IMR-90 (cell line): ENCODE measurements at regions not wholly inside any gene's neighbourhood (a gene's known extent, or its start where the extent isn't known, plus 50 kb on each side); places are given as distances from the start of the nearest gene placed in this dataset.

ENCODE experiments used
- ATAC-seq: fragments of 200-7000 bp; cut with Tn5 transposase; 2 replicates; pipeline ENCODE4 v1.9.1; 2020; ENCODE audit warnings: low read depth, mild to moderate bottlenecking, moderate library complexity
- BruUV-seq: library from RNA; stranded (reverse); fragments of 400-500 nt; replicated peaks from 2 replicates; lab custom pipeline; 2021; lab: Mats Ljungman, UMichigan
- CTCF ChIA-PET: fragments of 300-600 bp; formaldehyde crosslinking; extraction: SDS; loops from one replicate; lab custom pipeline; 2021; ENCODE audit warnings: antibody characterized with exemption; lab: Yijun Ruan, JAX
- POLR2A ChIA-PET: fragments of 300-600 bp; sonication (Branson Sonifier 250); formaldehyde crosslinking; loops from one replicate; lab custom pipeline; 2022; ENCODE audit warnings: antibody characterized with exemption; ENCODE audit not compliant: unreplicated experiment; lab: Charles Lee
- DNase-seq: peaks from one replicate; pipeline ENCODE4 v3.0.0; 2013
- H2AFZ ChIP-seq: replicated peaks from 2 replicates; pipeline ENCODE3; 2013; ENCODE audit warnings: low read length, mild to moderate bottlenecking; ENCODE audit not compliant: poor library complexity
- H2AK5ac ChIP-seq: 2 replicates; pipeline ENCODE4 v1.6.1; 2013; ENCODE audit warnings: low read depth, low read length, inconsistent platforms
- H2AK9ac ChIP-seq: replicated peaks from 2 replicates; pipeline ENCODE3; 2013; ENCODE audit warnings: mild to moderate bottlenecking, low read depth, low read length, moderate library complexity; ENCODE audit not compliant: poor library complexity
- H2BK120ac ChIP-seq: 2 replicates; pipeline ENCODE4 v1.6.1; 2013; ENCODE audit warnings: low read depth, low read length, inconsistent platforms
- H2BK15ac ChIP-seq: 3 replicates; pipeline ENCODE4 v1.6.1; 2013; ENCODE audit warnings: low read depth, low read length, inconsistent platforms
- H2BK20ac ChIP-seq: 2 replicates; pipeline ENCODE4 v1.6.1; 2013; ENCODE audit warnings: low read depth, mild to moderate bottlenecking, inconsistent platforms, low read length, moderate library complexity
- H2BK5ac ChIP-seq: 2 replicates; pipeline ENCODE4 v1.6.1; 2013; ENCODE audit warnings: mild to moderate bottlenecking, low read depth, low read length, inconsistent platforms; ENCODE audit not compliant: poor library complexity, severe bottlenecking
- H3K14ac ChIP-seq: replicated peaks from 2 replicates; pipeline ENCODE4 v1.6.1; 2013; ENCODE audit warnings: low read depth, low read length, inconsistent platforms
- H3K18ac ChIP-seq: 2 replicates; pipeline ENCODE4 v1.6.1; 2013; ENCODE audit warnings: low read depth, low read length, control low read depth
- H3K23ac ChIP-seq: 2 replicates; pipeline ENCODE4 v1.6.1; 2013; ENCODE audit warnings: low read depth, low read length, inconsistent platforms
- H3K27ac ChIP-seq: 2 replicates; pipeline ENCODE4 v1.5.1; 2013; ENCODE audit warnings: mild to moderate bottlenecking, control low read depth, low read length; ENCODE audit not compliant: insufficient read depth
- H3K27me3 ChIP-seq: 2 replicates; pipeline ENCODE4 v1.6.1; 2013; ENCODE audit warnings: low read length; ENCODE audit not compliant: control insufficient read depth, insufficient read depth
- H3K36me3 ChIP-seq: 2 replicates; pipeline ENCODE4 v1.6.1; 2013; ENCODE audit warnings: low read length, mixed read lengths; ENCODE audit not compliant: control insufficient read depth, insufficient read depth
- H3K4ac ChIP-seq: 2 replicates; pipeline ENCODE4 v1.6.1; 2013; ENCODE audit warnings: low read depth, low read length, inconsistent platforms
- H3K4me1 ChIP-seq: 2 replicates; pipeline ENCODE4 v1.6.1; 2013; ENCODE audit warnings: low read length, mixed read lengths; ENCODE audit not compliant: control insufficient read depth, insufficient read depth
- H3K4me2 ChIP-seq: 2 replicates; pipeline ENCODE4 v1.6.1; 2013; ENCODE audit warnings: low read depth, mild to moderate bottlenecking, control low read depth, low read length, moderate library complexity
- H3K4me3 ChIP-seq: 2 replicates; pipeline ENCODE4 v1.5.1; 2013; ENCODE audit warnings: low read depth, mild to moderate bottlenecking, control low read depth, low read length, moderate library complexity; ENCODE audit not compliant: insufficient read depth
- H3K56ac ChIP-seq: 2 replicates; pipeline ENCODE4 v1.6.1; 2013; ENCODE audit warnings: low read length, inconsistent platforms; ENCODE audit not compliant: insufficient read depth; ENCODE audit errors: extremely low read depth
- H3K79me1 ChIP-seq, 2 experiments: 2 replicates each; pipeline ENCODE4 v1.6.1; 2013; ENCODE audit warnings: low read length in 2 of 2, inconsistent platforms in 1 of 2, low read depth in 1 of 2
- H3K9ac ChIP-seq: 2 replicates; pipeline ENCODE4 v1.6.1; 2013; ENCODE audit warnings: low read depth, low read length, control low read depth
- H3K9me1 ChIP-seq: 2 replicates; pipeline ENCODE4 v1.6.1; 2013; ENCODE audit warnings: low read length, inconsistent platforms; ENCODE audit not compliant: insufficient read depth
- H3K9me3 ChIP-seq: 2 replicates; pipeline ENCODE4 v1.6.1; 2013; ENCODE audit warnings: low read length; ENCODE audit not compliant: control insufficient read depth, insufficient read depth
- H4K20me1 ChIP-seq: 2 replicates; pipeline ENCODE4 v1.6.1; 2013; ENCODE audit warnings: low read length, inconsistent platforms; ENCODE audit not compliant: insufficient read depth
- H4K5ac ChIP-seq: 2 replicates; pipeline ENCODE4 v1.6.1; 2013; ENCODE audit warnings: mild to moderate bottlenecking, low read depth, low read length, control low read depth
- H4K8ac ChIP-seq, 2 experiments: 2 replicates each; pipeline ENCODE4 v1.6.1; 2013; ENCODE audit warnings: low read depth in 2 of 2, low read length in 2 of 2, control low read depth in 1 of 2, inconsistent platforms in 1 of 2
- H4K91ac ChIP-seq: 2 replicates; pipeline ENCODE4 v1.6.1; 2013; ENCODE audit warnings: low read depth, low read length, inconsistent platforms; ENCODE audit not compliant: insufficient read depth
- CHD1 ChIP-seq: IDR thresholded peaks from 2 replicates; pipeline ENCODE4 v1.6.1; 2012; ENCODE audit warnings: low read depth, low read length, improper control_type of control experiment
- CTCF ChIP-seq: conservative IDR thresholded peaks from 2 replicates; pipeline ENCODE4 v1.5.1; 2012; ENCODE audit warnings: mild to moderate bottlenecking, low read depth, low read length, improper control_type of control experiment
- RAD21 ChIP-seq: IDR thresholded peaks from 2 replicates; pipeline ENCODE4 v1.6.1; 2012; ENCODE audit warnings: low read length, improper control_type of control experiment
- SMC3 ChIP-seq: fragments of 150-350 bp; IDR thresholded peaks from 2 replicates; pipeline ENCODE4 v1.6.1; 2016; ENCODE audit warnings: low read depth, mild to moderate bottlenecking, antibody characterized with exemption, low read length, moderate library complexity
- WGBS, 2 experiments: methylation state at CpG; one replicate each; pipeline versions ENCODE4 v1.1.5 to v1.1.7; 2013; ENCODE audit warnings: missing lambda C conversion rate in 2 of 2; ENCODE audit not compliant: insufficient read length in 1 of 2; ENCODE audit errors: extremely low coverage in 2 of 2; 5-methylcytosine and 5-hydroxymethylcytosine counted together
- dilution Hi-C: fragments of 300-500 bp; cut with HindIII; formaldehyde crosslinking; loops from one replicate; pipeline ENCODE4 v1.14.3; 2018; ENCODE audit warnings: low sequenced_read_pairs; ENCODE audit not compliant: unreplicated experiment
- in situ Hi-C: fragments of 300-500 bp; cut with MboI; formaldehyde crosslinking; loops from 3 replicates; pipeline ENCODE4 v1.14.3; 2019; ENCODE audit warnings: low sequenced_read_pairs, inconsistent platforms, mixed read lengths
- intact Hi-C: fragments of 100-400 bp; cut with micrococcal nuclease; formaldehyde crosslinking; loops from 2 replicates; pipeline ENCODE4 v1.10.0; 2022

- Histone ChIP-seq H4K20me1 (no peaks in the 10 kb centered on the region), H3K36me3 (no peaks in the 10 kb centered on the region), H3K23ac (no peak overlapping the region), H3K4ac (no peak overlapping the region), H2BK120ac (no peak overlapping the region), H4K91ac (no peak overlapping the region), H4K5ac (no peak overlapping the region), H3K4me2 (no peak overlapping the region), H4K8ac (no peak overlapping the region), H3K4me3 (no peak overlapping the region), H2BK15ac (no peak overlapping the region), H3K9ac (no peak overlapping the region), H3K4me1 (no peaks in the 10 kb centered on the region), H3K9me1 (no peaks in the 10 kb centered on the region), H2AK5ac (no peak overlapping the region), H3K79me1 (no peaks in the 10 kb centered on the region), H2BK5ac (no peak overlapping the region), H2AFZ (peak overlapping the region; percentile 75), H2AK9ac (peak overlapping the region; percentile 28), H3K14ac (no peak overlapping the region), H3K56ac (no peak overlapping the region), H3K18ac (no peak overlapping the region), H3K9me3 (no peaks in the 10 kb centered on the region), H3K27ac (no peak overlapping the region), H2BK20ac (no peak overlapping the region), H3K27me3 (peaks cover 2% of the 10 kb centered on the region; the same call in 1 of the 2 replicates)
- intact Hi-C loops: loop anchor here (1.0 to 5.0 kb wide), 4 partner anchors 158 to 252 kb away; no protein-coding TSS in a partner anchor
- no TSS peak for BruUV-seq
- ChIA-PET POLR2A (no interaction called here), CTCF (interaction anchor here (0.5 to 1.7 kb wide), 7 partner anchors 10 to 252 kb away, joined by 3 to 6 read pairs (median 3); no protein-coding TSS in a partner anchor)
- WGBS, 2 experiments: no CpG with 5 or more reads among the region's 1 CpG
- TF ChIP-seq RAD21: peak; percentile 75
- TF ChIP-seq CTCF: peak; percentile 79
- peak; percentile 81 for TF ChIP-seq SMC3
- TF ChIP-seq CHD1: no peak
- dilution Hi-C loops: no loop called here
- ATAC-seq (peak; percentile 100), DNase-seq (peak; percentile 66)
- in situ Hi-C loops: loop anchor here (5.0 to 10.0 kb wide), 2 partner anchors 170 to 253 kb away; no protein-coding TSS in a partner anchor
Observed at GRCh38 chr4:121484633-121485032, 103.8 kb upstream of the QRFPR start.
